GM12892 (cell line): ENCODE measurements at regions not wholly inside any gene's neighbourhood (a gene's known extent, or its start where the extent isn't known, plus 50 kb on each side); places are given as distances from the start of the nearest gene placed in this dataset.
"Not testable (repeated sequence)": the region's sequence is repeated elsewhere in the genome, so short reads cannot be mapped to it uniquely, and the experiment has no call there.

Experiments
- DNase-seq: peaks from one replicate; pipeline ENCODE4 v3.0.0; 2011; ENCODE audit not compliant: insufficient read length
- FAIRE-seq: peaks from 2 replicates; lab custom pipeline; 2011; peaks lifted over from hg19 to GRCh38; lab: Jason Lieb, UNC
- POLR2A ChIP-seq: IDR thresholded peaks from 2 replicates; pipeline ENCODE4 v1.6.1; 2011; ENCODE audit warnings: low read depth, low read length, control low read depth
- POLR2AphosphoS5 ChIP-seq: IDR thresholded peaks from 2 replicates; pipeline ENCODE4 v1.6.1; 2011; ENCODE audit warnings: low read depth, low read length, control low read depth
- TAF1 ChIP-seq: IDR thresholded peaks from 2 replicates; pipeline ENCODE4 v1.6.1; 2011; ENCODE audit warnings: low read depth, mild to moderate bottlenecking, control low read depth, low read length, borderline replicate concordance

DNA sequence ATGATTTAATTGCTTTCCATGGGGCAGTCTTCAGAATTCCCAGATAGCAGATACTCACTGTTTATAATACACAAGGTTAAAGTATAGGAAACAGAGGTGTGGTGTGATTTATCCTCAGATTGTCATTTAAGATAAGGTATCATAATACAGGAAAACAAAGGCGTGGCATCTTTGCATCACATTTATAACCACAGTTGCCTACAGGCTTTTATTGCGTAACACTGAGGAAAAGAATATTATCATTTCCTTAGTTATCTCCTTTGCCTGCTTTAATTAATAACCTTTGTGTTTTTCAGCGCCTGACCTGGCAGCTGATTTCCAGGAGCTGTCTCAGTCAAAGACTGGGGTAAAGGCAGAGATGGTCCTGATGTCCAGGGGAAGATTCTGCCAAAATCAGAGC, 68.8 kb downstream of the SSX7 start:
- FAIRE-seq (no peak), DNase-seq (no peak)
- TF ChIP-seq POLR2A, result no peak
- TF ChIP-seq TAF1, result no peak
- TF ChIP-seq POLR2AphosphoS5, result no peak

GRCh38 chrX:52577464-52578173, 60.8 kb upstream of the XAGE1B start:
- DNase-seq (no peak), FAIRE-seq (no peak)
- TF ChIP-seq POLR2A (no peak), POLR2AphosphoS5 (no peak), TAF1 (no peak)

- no peak for TF ChIP-seq POLR2A
- TF ChIP-seq POLR2AphosphoS5, result no peak
- TF ChIP-seq TAF1, result no peak
- no peak for FAIRE-seq
- no peak for DNase-seq
Observed at GRCh38 chrX:52576946-52577345, 60.1 kb upstream of the XAGE1B start.

DNA sequence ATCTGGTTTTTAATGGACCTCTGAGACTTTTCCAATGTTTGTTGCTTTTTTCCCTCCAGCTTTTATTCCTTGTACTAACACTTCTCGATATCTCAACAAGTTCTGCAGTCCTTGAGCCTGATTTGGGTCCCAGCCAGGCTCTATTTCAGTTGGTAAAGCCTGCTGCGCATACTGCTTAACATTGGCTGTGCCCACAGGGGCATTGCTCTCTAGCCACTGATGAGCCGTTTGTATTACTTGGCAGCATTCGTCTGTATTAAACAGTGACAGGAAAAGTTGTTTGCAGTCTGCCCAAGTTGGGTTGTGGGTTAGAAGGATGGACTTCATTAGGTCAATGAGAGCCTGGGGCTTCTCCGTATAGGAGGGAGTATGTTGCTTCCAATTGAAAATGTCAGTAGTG, 59.6 kb upstream of the XAGE1B start:
- FAIRE-seq (no peak), DNase-seq (no peak)
- TF ChIP-seq POLR2A (no peak), TAF1 (no peak)

DNA sequence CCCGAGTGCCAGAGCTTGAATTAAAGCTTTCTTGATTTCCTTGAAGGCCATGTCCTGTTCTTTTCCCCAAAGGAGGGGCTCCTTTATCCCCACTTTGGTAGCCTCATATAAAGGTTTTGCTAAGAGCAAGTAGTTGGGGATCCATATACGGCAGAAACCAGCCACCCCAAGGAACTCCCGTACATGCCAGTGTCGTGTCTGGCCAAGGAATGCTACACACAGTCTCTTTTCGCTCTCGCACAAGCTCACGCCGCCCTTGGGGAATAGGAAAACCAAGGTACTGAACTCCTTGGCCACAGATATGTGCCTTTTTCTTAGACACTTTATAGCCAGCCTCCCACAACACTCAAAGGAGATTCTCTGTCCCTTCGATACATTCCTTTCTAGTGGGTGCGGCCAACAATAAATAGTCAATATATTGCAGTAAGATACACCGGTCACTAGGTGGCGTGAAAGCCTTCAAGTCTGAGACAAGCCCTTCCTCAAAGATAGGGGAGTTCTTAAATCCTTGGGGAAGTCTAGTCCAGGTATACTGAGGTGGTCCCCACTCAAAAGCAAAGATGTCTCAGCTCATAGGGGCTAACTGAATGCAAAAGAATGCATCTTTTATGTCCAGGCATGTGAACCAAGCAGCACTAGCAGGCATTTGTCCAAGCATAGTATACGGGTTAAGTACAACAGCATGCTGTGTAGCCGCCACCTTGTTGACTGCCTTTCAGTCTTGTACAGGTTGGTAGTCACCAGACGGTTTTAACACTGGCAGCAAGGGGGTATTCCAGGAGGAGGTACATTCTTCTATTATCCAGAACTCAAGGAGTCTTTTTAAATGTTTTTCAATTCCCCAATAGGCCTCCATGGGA, 57.8 kb upstream of the XAGE1B start:
- FAIRE-seq, result peak; percentile 87

DNA sequence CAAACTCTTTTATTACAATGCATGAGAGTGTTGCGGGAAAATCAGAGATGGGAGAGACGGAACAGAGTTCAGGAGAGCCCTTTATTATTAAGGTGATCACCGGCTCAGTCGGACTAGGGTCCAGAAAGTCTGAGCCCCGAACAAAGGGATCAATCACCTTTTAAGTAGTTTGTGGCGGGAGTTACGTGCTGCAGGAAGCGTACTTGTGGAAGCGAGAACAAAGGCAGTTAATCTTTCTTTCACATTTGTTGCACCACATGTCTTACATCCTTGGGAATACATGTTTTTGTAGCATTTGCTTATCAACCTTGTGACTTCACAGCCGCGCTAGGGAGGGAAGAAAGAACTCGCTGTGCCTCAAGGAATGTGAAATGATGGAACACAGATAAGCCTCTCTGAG, 51.3 kb upstream of the XAGE1B start:
- not testable (repeated sequence) for FAIRE-seq

More for the DNA sequence above, 57.8 kb upstream of the XAGE1B start:
- DNase-seq, result peak; percentile 6
- TF ChIP-seq POLR2A, result no peak
- TF ChIP-seq TAF1, result no peak
- no peak for TF ChIP-seq POLR2AphosphoS5

More for the DNA sequence above, 51.3 kb upstream of the XAGE1B start:
- not testable (repeated sequence) for DNase-seq
